Activated T-helper 2 cell treated with anti-CD3 and anti-CD28 coated beads, Interferon-gamma antibody, Interleukin-2, Interleukin-4, amounts not matched to agents 10 μg/mL and 5 μg/mL and 100 μg/mL, durations not matched to agents 14 hours and 24 hours and 36 hours (primary cell): ENCODE measurements at regions not wholly inside any gene's neighbourhood (a gene's known extent, or its start where the extent isn't known, plus 50 kb on each side); places are given as distances from the start of the nearest gene placed in this dataset.

ENCODE experiments used
- DNase-seq: peaks from one replicate; pipeline ENCODE4 v3.0.0; 2021; ENCODE audit warnings: low spot score
- H3K27ac Mint-ChIP-seq: one replicate; pipeline ENCODE4 v1.8.0; 2021; ENCODE audit warnings: mixed read lengths
- H3K27me3 Mint-ChIP-seq: one replicate; pipeline ENCODE4 v1.8.0; 2021; ENCODE audit warnings: low read depth, mixed read lengths
- H3K36me3 Mint-ChIP-seq: one replicate; pipeline ENCODE4 v1.8.0; 2021; ENCODE audit warnings: low read depth, mixed read lengths
- H3K4me1 Mint-ChIP-seq: one replicate; pipeline ENCODE4 v1.8.0; 2021; ENCODE audit warnings: low read depth, mixed read lengths
- H3K4me3 Mint-ChIP-seq: one replicate; pipeline ENCODE4 v1.8.0; 2021; ENCODE audit warnings: low read depth, mild to moderate bottlenecking, moderate library complexity, mixed read lengths
- H3K9me3 Mint-ChIP-seq: one replicate; pipeline ENCODE4 v1.8.0; 2021; ENCODE audit warnings: mixed read lengths
- intact Hi-C: fragments of 100-400 bp; cut with micrococcal nuclease; formaldehyde crosslinking; loops from one replicate; pipeline ENCODE4 v1.15.1; 2023

DNA sequence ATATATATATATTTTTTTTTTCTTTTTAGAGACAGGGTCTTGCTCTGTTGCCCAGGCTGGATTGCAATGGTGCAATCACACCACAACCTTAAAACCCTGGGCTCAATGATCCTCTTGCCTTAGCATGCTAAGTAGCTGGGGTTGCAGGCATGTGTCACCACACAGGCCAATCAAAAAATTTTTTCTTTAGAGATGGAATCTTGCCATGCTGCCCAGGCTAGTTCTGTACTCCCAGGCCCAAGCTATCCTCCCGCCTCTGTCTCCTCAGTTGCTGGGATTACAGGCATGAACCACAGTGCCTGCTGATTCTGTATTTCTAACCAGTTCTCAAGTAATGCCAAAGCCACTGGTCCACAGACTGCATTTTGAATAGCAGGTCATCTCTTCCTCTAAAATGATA lies 291.3 kb upstream of the ZPLD1 start:
- Mint-ChIP-seq H3K4me3 (no peak overlapping the region), H3K9me3 (peaks cover 19% of the 10 kb centered on the region), H3K27ac (no peak overlapping the region), H3K4me1 (no peaks in the 10 kb centered on the region), H3K27me3 (peaks cover 16% of the 10 kb centered on the region), H3K36me3 (no peaks in the 10 kb centered on the region)
- DNase-seq = no peak
- intact Hi-C loops = no loop called here

DNA sequence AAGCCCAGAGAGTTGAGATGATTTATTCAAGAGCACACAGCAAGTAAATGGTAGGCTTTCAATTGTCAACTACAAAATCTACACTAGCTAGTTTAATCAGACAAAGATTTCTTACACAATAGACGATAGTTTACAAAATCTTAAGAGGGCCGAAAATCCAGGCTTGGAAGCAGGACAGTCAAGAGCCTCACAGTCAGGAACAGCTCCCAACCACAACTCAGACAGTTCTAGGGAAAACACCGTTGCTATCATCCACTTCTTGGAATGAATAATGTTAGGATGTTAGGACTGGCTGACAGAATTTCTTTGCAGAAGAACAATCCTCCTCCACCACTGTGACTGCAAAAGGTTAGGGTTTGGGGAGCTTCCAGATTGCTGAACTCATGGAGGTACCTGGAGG lies 290.8 kb upstream of the ZPLD1 start:
- intact Hi-C loops = no loop called here
- no peak for DNase-seq
- Mint-ChIP-seq H3K27ac (no peak overlapping the region), H3K27me3 (peaks cover 16% of the 10 kb centered on the region), H3K4me1 (no peaks in the 10 kb centered on the region), H3K4me3 (no peak overlapping the region), H3K9me3 (peaks cover 24% of the 10 kb centered on the region), H3K36me3 (peaks cover 2% of the 10 kb centered on the region)

DNA sequence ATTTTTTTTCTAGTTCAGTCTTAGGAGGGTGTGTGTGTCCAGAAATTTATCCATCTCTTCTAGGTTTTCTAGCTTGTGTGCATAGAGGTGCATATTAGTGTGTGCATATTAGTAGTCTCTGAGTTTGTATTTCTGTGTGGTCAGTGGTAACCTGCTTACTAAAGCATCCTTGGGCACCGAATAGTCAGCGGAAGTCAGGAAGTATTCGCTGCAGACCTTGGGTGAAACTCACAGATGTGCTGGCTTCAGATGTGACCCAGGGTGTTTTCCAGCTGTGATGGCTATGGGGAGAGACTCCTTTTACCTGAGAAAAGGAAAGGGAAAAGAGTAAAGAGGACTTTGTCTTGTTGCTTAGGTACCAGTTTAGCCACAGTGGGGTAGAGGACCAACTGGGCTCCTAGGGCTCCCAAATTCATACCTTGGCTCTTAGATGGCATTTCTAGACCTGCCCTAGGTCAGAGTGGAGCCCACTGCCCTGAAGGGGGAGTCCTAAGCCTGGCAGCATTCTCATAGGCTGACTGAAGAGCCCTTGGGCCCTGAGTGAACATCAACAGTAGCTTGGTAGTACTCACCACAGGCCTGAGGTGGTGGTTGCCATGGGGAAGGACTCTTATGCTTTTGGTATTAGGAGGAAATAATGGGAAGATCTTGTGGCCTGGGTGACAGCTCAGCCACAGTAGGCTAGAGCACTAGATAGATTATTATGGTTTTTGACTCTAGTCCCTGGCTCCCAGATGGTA lies 286.0 kb upstream of the ZPLD1 start:
- Mint-ChIP-seq H3K27me3 (no peaks in the 10 kb centered on the region), H3K4me3 (no peak overlapping the region), H3K9me3 (peaks cover 71% of the 10 kb centered on the region)

DNA sequence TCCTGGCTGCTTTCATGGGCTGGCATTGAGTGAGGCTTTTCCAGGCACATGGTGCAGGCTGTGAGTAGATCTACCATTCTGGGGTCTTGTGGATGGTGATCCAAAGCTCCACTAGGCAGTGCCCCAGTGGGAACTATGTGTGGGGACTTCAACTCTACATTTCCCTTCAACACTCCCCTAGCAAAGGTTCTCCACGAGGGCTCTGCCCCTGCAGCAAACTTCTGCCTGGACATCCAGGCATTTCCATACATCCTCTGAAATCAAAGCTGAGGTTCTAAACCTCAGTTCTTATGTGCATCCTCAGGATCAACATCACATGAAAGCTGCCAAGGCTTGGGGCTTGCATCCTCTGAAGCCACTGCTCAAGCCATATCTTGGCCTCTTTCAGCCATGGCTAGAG lies 282.9 kb upstream of the ZPLD1 start:
- no peak for DNase-seq
- Mint-ChIP-seq H3K9me3 (peaks cover 69% of the 10 kb centered on the region), H3K27me3 (no peaks in the 10 kb centered on the region), H3K27ac (no peak overlapping the region), H3K4me3 (no peak overlapping the region), H3K4me1 (peaks cover 11% of the 10 kb centered on the region), H3K36me3 (peaks cover 29% of the 10 kb centered on the region)
- intact Hi-C loops = no loop called here

More for the DNA sequence above, 286.0 kb upstream of the ZPLD1 start:
- Mint-ChIP-seq H3K36me3 (peaks cover 29% of the 10 kb centered on the region), H3K4me1 (peaks cover 11% of the 10 kb centered on the region), H3K27ac (no peak overlapping the region)
- intact Hi-C loops = no loop called here
- no peak for DNase-seq

DNA sequence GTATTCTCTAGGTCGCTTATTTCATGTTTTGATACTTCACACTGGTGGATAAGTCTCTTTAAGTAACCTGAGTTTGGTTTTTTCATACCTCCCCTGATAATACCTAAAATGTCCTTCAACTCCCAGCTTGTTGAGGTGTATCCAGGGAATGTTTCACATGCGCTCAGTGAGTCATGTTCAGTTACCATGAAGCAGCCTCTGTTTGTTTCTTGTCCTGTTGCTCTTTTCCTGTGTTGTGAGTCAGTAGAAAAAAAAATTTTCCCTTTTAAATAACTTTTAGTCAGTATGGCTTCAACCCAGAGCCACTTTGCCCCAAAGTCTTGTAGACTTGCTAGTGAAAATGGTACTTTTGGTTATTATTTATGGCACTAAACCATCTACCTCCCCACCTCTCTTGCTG lies 278.4 kb upstream of the ZPLD1 start:
- Mint-ChIP-seq H3K36me3 (peaks cover 12% of the 10 kb centered on the region), H3K9me3 (peaks cover 25% of the 10 kb centered on the region), H3K27me3 (no peaks in the 10 kb centered on the region), H3K4me3 (no peak overlapping the region), H3K4me1 (peaks cover 4% of the 10 kb centered on the region), H3K27ac (no peak overlapping the region)
- intact Hi-C loops = no loop called here
- DNase-seq = no peak

DNA sequence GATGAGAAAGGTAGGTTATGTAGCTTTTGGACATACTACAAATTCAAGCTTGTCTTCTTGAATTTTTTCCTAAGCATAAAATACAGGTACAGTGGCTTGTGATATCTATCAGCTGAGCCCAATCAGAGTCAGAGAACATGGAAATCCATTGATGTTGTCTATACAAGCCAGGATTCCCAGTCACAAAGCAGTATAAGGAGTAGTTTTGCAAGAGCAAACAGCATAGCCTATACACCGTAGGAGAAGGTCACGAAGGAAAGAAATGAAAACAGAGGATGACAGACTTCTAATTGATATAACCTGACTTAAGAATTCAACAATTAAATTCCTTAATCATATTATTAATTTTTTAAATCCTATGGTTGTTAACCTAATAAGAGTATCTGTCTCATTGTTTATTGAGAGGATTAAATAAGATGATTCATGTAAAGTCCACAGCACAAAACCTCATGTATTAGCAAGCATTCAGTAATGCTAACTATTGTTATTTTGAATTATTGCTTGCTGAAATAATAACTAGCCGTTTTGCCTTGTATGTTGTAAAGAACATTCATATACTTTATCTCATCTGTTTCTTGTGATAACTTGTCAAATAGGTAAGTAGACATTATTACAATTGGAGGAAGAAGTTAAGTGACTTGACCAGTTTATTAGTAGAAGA lies 276.6 kb upstream of the ZPLD1 start:
- H3K4me3 Mint-ChIP-seq = no peak overlapping the region
- H3K36me3 Mint-ChIP-seq = no peaks in the 10 kb centered on the region
- peaks cover 20% of the 10 kb centered on the region for H3K4me1 Mint-ChIP-seq
- H3K9me3 Mint-ChIP-seq = peaks cover 7% of the 10 kb centered on the region
- no peaks in the 10 kb centered on the region for H3K27me3 Mint-ChIP-seq
- no peak for DNase-seq
- intact Hi-C loops = no loop called here
- H3K27ac Mint-ChIP-seq = no peak overlapping the region

DNA sequence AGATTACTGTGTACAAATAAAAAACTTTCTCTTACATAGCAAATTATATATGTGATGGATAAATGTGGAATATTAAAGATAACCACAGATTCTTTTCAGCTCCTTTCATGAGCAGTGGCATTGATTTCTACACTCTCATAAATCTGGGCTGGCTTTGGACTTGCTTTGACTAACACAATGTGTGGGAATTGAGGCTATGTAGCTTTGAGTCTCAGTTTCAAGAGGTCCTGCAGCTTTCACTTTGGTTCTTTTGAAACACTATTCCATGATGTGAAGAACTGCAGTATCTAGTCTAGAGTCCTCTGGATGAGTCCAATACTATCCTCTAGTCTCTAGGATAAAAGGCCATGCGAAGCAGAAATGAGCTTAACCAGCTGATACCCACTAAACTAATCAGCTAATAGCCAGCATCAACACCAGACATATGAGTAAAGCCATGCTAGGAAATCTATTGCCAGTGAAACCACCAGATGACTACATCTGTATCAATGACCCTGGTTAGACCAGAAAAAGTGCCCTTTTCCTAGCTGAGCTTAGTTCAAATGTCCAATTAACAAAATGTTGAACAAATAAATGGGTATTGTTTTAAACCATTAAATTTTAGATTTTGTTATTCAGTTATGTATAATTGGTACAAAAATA lies 274.9 kb upstream of the ZPLD1 start:
- Mint-ChIP-seq H3K36me3 (no peaks in the 10 kb centered on the region), H3K27ac (no peak overlapping the region), H3K27me3 (no peaks in the 10 kb centered on the region), H3K9me3 (peaks cover 3% of the 10 kb centered on the region), H3K4me3 (no peak overlapping the region), H3K4me1 (peaks cover 20% of the 10 kb centered on the region)
- DNase-seq = no peak
- intact Hi-C loops = loop anchor here (2.0 to 5.0 kb wide), 4 partner anchors 27 to 223 kb away; no protein-coding TSS in a partner anchor

DNA sequence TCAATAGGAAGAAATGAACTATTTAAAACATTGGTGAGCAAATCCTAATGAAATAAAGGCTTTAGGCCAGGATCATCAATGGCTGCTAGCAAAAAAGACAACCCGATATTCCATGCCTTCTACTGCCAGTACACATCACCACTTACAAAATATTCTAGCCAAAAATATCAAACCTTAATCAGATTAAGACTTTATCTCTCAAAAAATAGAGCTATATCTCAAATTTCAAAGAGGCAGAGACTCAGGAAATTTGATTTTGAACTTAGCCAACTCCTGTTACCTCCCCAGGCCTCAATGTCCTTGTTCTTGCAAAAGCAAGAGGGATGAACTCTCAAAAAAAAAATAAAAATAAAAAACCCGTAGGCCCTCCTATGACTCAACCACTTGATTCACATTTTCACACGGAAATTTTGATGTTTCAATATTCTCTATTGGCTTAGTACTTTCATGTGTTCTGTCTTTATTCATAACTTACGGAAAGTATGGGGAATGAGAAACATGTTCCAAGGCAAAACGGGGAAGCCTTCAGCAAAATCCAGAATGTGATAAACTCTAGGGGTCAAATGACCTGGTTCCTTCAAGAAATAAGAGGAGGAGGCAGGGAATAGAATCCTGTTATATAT lies 273.3 kb upstream of the ZPLD1 start:
- H3K27me3 Mint-ChIP-seq = no peaks in the 10 kb centered on the region
- peak overlapping the region; percentile 71 for H3K27ac Mint-ChIP-seq
- intact Hi-C loops = loop anchor here (1.0 to 5.0 kb wide), 7 partner anchors 29 to 335 kb away; no protein-coding TSS in a partner anchor
- H3K36me3 Mint-ChIP-seq = no peaks in the 10 kb centered on the region
- no peak for DNase-seq
- H3K4me3 Mint-ChIP-seq = no peak overlapping the region
- H3K4me1 Mint-ChIP-seq = peaks cover 20% of the 10 kb centered on the region
- H3K9me3 Mint-ChIP-seq = peaks cover 3% of the 10 kb centered on the region

DNA sequence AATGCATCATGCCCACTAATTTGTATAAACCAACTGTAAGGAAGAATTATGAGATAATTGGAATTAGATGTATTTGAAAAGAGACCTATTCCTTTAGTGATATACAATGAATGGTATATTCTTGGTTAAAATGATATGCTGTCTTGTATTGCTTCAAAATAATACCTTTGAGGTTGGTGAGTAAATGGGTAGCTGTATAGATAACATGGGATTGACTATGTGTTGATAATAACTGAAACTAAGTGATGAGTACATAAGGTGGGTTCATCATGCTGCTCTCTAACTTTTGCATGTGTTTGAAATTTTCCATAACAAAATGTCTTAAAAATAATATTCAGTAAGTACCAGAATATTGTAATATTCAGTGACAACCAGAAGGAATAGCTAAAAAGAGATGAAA lies 272.6 kb upstream of the ZPLD1 start:
- peak overlapping the region; percentile 71 for H3K27ac Mint-ChIP-seq
- H3K4me1 Mint-ChIP-seq = peaks cover 20% of the 10 kb centered on the region
- H3K36me3 Mint-ChIP-seq = no peaks in the 10 kb centered on the region
- H3K4me3 Mint-ChIP-seq = no peak overlapping the region
- intact Hi-C loops = loop anchor here (1.0 to 5.0 kb wide), 5 partner anchors 50 to 335 kb away; no protein-coding TSS in a partner anchor
- peaks cover 7% of the 10 kb centered on the region for H3K9me3 Mint-ChIP-seq
- H3K27me3 Mint-ChIP-seq = no peaks in the 10 kb centered on the region
- DNase-seq = no peak

DNA sequence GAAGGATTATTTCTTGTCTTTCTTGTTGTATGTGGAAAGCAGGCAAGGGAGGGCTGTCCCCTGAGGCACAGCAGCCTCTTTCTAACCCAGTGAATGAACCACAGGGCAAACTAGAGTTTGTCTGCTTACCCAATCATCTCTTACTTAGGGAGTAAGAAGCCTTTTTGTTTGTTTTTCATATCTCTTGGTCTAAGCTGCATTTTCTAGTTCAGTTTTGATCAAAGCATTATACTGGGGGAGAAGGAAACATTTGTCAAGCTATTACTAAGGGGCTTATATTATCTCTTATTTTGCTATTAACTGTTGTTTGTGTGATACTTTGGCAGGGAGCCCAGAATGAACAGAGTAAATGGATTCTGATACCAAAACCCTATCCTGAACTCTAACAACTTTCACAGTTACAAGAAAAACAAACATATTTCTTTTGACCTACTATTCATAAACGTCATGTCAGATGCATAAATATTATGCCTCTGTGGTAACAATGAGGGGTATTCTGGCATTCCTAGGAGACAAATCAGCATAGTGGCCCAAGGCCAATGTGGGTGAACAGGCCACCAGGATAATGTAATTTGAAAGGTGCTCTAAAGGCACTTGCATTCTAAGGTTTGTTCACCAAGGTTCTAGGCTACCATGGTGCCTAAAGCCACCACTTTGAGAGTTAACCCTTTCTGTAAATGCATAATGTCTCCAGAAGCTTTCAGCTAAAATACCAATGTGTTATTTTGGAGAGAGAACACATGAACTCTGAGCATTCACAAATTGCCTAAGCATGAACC lies 271.6 kb upstream of the ZPLD1 start:
- Mint-ChIP-seq H3K4me3 (no peak overlapping the region), H3K27ac (peak overlapping the region; percentile 46), H3K4me1 (peaks cover 20% of the 10 kb centered on the region), H3K9me3 (peaks cover 7% of the 10 kb centered on the region), H3K36me3 (no peaks in the 10 kb centered on the region), H3K27me3 (no peaks in the 10 kb centered on the region)
- intact Hi-C loops = loop anchor here (2.0 to 5.0 kb wide), 4 partner anchors 51 to 336 kb away; no protein-coding TSS in a partner anchor
- no peak for DNase-seq

DNA sequence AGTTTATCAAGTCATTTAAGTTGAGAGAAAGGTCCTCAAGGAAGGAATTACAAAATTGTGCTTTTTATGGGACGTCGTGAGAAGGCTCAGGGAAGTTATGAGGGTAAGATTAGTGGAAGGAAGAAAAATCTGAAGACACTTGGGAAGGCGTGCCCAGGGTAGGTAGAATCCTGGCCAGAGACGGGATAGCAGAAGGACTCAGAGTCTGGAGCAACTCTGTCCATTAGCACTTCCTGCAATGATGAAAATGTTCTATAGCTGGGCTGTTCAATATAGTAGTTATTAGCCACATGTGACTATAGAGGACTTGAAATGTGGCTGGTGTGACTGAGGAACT lies 271.0 kb upstream of the ZPLD1 start:
- H3K27ac Mint-ChIP-seq = no peak overlapping the region
- H3K4me1 Mint-ChIP-seq = peaks cover 20% of the 10 kb centered on the region
- no peak overlapping the region for H3K4me3 Mint-ChIP-seq
- no peaks in the 10 kb centered on the region for H3K36me3 Mint-ChIP-seq
- intact Hi-C loops = loop anchor here (2.0 to 5.0 kb wide), 4 partner anchors 51 to 337 kb away; no protein-coding TSS in a partner anchor
- H3K27me3 Mint-ChIP-seq = no peaks in the 10 kb centered on the region
- DNase-seq = no peak
- H3K9me3 Mint-ChIP-seq = peaks cover 7% of the 10 kb centered on the region

DNA sequence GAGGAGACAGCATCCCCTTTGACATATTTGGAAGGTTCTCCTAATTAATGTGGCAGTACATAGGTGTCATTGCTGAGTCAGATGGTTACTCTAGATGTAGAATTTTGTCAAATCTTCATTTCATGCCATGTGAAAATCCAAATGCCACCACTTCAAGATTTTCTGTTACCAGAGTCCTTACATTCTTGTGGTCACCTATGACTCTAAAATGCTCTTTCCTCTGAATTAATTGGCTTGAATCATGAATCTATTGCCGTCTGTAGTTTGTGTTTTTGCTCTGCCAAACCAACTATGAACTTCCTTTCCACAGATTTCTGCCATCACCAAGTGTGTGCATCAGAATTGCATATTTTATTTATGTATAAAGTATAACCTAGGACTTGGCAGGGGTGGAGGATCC lies 269.4 kb upstream of the ZPLD1 start:
- Mint-ChIP-seq H3K36me3 (no peaks in the 10 kb centered on the region), H3K9me3 (peaks cover 7% of the 10 kb centered on the region), H3K27ac (no peak overlapping the region), H3K4me1 (peaks cover 18% of the 10 kb centered on the region), H3K4me3 (no peak overlapping the region), H3K27me3 (peaks cover 4% of the 10 kb centered on the region)
- DNase-seq = no peak
- intact Hi-C loops = no loop called here
